Neural progenitor cell (in vitro differentiated cells): ENCODE measurements at regions not wholly inside any gene's neighbourhood (a gene's known extent, or its start where the extent isn't known, plus 50 kb on each side); places are given as distances from the start of the nearest gene placed in this dataset.

ENCODE experiments used
- DNase-seq: peaks from one replicate; pipeline ENCODE4 v3.0.0-alpha.2; 2016; ENCODE audit warnings: low spot score
- H2AFZ ChIP-seq: fragments of 200-600 bp; sonication (generic); replicated peaks from 2 replicates; pipeline ENCODE4 v1.6.1; 2016; ENCODE audit warnings: antibody characterized with exemption
- H3F3A ChIP-seq: fragments of 200-600 bp; sonication (generic); 2 replicates; pipeline ENCODE4 v1.6.1; 2016; ENCODE audit warnings: antibody characterized with exemption, low read depth
- H3K27ac ChIP-seq: fragments of 200-600 bp; sonication (generic); 2 replicates; pipeline ENCODE4 v1.5.1; 2016; ENCODE audit warnings: mild to moderate bottlenecking
- H3K27me3 ChIP-seq: fragments of 200-600 bp; sonication (generic); 2 replicates; pipeline ENCODE4 v1.6.1; 2016; ENCODE audit warnings: mild to moderate bottlenecking, moderate library complexity
- H3K36me3 ChIP-seq: fragments of 200-600 bp; sonication (generic); 2 replicates; pipeline ENCODE4 v1.5.1; 2016
- H3K4me1 ChIP-seq: fragments of 200-600 bp; sonication (generic); 2 replicates; pipeline ENCODE4 v1.6.1; 2016; ENCODE audit warnings: mixed run types
- H3K4me2 ChIP-seq: fragments of 200-600 bp; sonication (generic); 2 replicates; pipeline ENCODE4 v1.6.1; 2016
- H3K4me3 ChIP-seq: fragments of 200-600 bp; sonication (generic); 2 replicates; pipeline ENCODE4 v1.5.1; 2016
- H3K79me2 ChIP-seq: fragments of 200-600 bp; sonication (generic); 2 replicates; pipeline ENCODE4 v1.6.1; 2016; ENCODE audit warnings: low read depth
- H3K9ac ChIP-seq: fragments of 200-600 bp; sonication (generic); 2 replicates; pipeline ENCODE4 v1.6.1; 2016
- H3K9me3 ChIP-seq: fragments of 200-600 bp; sonication (generic); 2 replicates; pipeline ENCODE4 v1.5.1; 2016; ENCODE audit warnings: low read depth
- H4K20me1 ChIP-seq: fragments of 200-600 bp; sonication (generic); 2 replicates; pipeline ENCODE4 v1.6.1; 2016; ENCODE audit warnings: low read depth
- H3K27ac Mint-ChIP-seq: 3 replicates; pipeline ENCODE4 v1.8.0; 2021; ENCODE audit warnings: mixed read lengths
- H3K27me3 Mint-ChIP-seq: 2 replicates; pipeline ENCODE4 v1.8.0; 2022; ENCODE audit warnings: low read depth, mild to moderate bottlenecking, inconsistent platforms, moderate library complexity, mixed read lengths; ENCODE audit not compliant: insufficient read depth
- H3K36me3 Mint-ChIP-seq: 3 replicates; pipeline ENCODE4 v1.8.0; 2021; ENCODE audit warnings: mixed read lengths
- H3K4me1 Mint-ChIP-seq: 3 replicates; pipeline ENCODE4 v1.8.0; 2021; ENCODE audit warnings: mixed read lengths
- H3K4me3 Mint-ChIP-seq: 3 replicates; pipeline ENCODE4 v1.8.0; 2021; ENCODE audit warnings: mild to moderate bottlenecking, moderate library complexity, mixed read lengths
- H3K9me3 Mint-ChIP-seq: 3 replicates; pipeline ENCODE4 v1.8.0; 2020; ENCODE audit warnings: mixed read lengths
- EZH2 ChIP-seq: fragments of 200-600 bp; sonication (generic); IDR thresholded peaks from 2 replicates; pipeline ENCODE4 v1.6.1; 2017; ENCODE audit warnings: antibody characterized with exemption, mild to moderate bottlenecking, moderate library complexity
- EZH2phosphoT487 ChIP-seq: fragments of 200-600 bp; sonication (generic); IDR thresholded peaks from 2 replicates; pipeline ENCODE4 v1.6.1; 2017; ENCODE audit warnings: antibody characterized with exemption
- TF ChIP-seq, protein P1 (sequence below): fragments of 200-600 bp; sonication (generic); IDR thresholded peaks from 2 replicates; pipeline ENCODE4 v1.5.1; 2017; ENCODE audit warnings: antibody characterized with exemption, mild to moderate bottlenecking

DNA sequence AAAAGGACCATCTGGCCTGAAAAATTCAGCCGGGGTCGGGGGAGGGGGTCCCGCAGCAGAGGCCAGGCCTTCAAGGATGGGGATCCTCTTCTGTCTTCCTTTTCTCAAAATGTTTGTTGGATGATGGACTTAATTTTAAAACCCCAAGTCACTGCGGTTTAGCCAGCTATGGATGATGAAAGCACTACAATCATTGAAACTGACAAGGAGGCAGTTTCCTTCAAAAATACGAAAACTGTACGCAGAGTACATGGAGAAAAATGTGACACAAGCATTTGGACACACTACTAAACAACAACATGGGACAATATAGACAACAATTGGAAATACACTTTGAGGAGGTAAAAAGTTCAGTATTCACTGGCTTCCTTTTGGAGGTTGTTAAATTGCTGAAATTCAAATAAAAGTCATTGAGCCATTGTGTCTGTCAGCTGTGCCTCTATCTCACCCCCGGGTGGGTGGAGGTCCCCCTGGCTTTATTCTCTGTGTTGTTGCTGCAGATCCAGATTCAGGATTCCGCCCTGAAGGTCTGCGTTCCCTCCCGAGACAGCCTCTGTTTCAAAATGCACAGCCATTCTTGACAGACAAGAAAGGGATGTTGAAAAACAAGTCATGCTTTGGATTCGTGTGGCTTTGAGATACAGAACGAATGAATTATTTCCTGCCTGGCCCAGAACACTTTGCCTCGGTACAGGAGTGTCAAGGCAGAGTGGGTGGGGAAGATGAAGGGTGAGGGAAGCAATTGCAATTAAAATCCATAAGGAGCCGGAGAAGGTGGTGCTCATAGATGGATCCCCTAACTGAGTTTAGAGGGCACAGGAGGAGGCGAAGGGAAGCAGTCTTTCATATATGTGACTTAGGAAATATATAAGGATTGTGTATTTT is 118.2 kb downstream of the TTLL2 start:
- Histone ChIP-seq H3K4me1 (peaks cover 63% of the 10 kb centered on the region), H3K79me2 (peaks cover 27% of the 10 kb centered on the region), H3K27ac (peak overlapping the region; percentile 100), H3F3A (peaks cover 52% of the 10 kb centered on the region), H3K9ac (peak overlapping the region; percentile 6), H3K4me3 (no peak overlapping the region), H2AFZ (no peak overlapping the region), H3K4me2 (peak overlapping the region; percentile 67), H4K20me1 (no peaks in the 10 kb centered on the region), H3K36me3 (peaks cover 5% of the 10 kb centered on the region), H3K27me3 (no peaks in the 10 kb centered on the region), H3K9me3 (no peaks in the 10 kb centered on the region)
- TF ChIP-seq EZH2phosphoT487 (no peak), EZH2 (no peak)
- TF ChIP-seq, protein P1, sequence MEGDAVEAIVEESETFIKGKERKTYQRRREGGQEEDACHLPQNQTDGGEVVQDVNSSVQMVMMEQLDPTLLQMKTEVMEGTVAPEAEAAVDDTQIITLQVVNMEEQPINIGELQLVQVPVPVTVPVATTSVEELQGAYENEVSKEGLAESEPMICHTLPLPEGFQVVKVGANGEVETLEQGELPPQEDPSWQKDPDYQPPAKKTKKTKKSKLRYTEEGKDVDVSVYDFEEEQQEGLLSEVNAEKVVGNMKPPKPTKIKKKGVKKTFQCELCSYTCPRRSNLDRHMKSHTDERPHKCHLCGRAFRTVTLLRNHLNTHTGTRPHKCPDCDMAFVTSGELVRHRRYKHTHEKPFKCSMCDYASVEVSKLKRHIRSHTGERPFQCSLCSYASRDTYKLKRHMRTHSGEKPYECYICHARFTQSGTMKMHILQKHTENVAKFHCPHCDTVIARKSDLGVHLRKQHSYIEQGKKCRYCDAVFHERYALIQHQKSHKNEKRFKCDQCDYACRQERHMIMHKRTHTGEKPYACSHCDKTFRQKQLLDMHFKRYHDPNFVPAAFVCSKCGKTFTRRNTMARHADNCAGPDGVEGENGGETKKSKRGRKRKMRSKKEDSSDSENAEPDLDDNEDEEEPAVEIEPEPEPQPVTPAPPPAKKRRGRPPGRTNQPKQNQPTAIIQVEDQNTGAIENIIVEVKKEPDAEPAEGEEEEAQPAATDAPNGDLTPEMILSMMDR: no peak
- DNase-seq: peak; percentile 55
- Mint-ChIP-seq H3K27me3 (peaks cover 3% of the 10 kb centered on the region), H3K9me3 (peaks cover 17% of the 10 kb centered on the region), H3K4me3 (peak overlapping the region; percentile 58), H3K4me1 (peaks cover 65% of the 10 kb centered on the region), H3K27ac (peak overlapping the region; percentile 99), H3K36me3 (peaks cover 5% of the 10 kb centered on the region)

DNA sequence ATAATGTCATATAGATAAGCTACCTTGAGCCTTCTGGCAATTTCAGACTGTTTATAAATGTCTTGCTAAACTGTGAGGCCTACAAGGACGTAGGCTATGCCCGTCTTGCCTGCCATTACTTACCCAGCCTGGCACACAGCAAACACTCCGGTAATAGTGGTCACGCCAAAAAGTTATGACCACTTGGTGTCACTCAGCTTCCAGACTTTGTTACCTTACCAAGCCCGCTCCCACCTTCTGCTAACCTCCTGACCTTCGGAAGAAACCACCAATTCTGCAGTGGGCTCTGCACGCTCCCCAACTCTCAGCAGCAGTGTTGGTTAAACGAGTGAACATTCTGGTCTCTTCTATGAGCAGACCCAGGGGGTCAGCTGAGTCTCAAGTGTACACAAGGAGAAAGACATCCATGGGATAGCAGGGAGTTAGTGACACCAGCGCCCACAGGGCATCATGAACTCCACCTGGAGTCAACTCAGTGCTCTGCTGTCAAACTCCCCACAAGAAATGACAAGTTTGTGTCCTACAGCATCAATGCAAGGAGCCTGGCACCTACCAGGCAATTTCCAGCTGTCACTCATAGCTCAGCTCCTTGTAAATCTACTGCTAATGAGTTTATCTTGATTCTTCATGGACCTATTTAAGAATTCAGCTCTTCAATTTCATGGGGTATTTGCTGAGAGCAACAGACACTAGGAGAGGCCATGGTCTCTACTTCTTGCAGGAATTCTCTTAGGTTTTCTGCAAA is 119.9 kb downstream of the TTLL2 start:
- Histone ChIP-seq H3K4me2 (no peak overlapping the region), H3K4me1 (peaks cover 55% of the 10 kb centered on the region), H4K20me1 (no peaks in the 10 kb centered on the region), H3K36me3 (no peaks in the 10 kb centered on the region), H3K9ac (no peak overlapping the region), H3F3A (peaks cover 50% of the 10 kb centered on the region), H3K4me3 (no peak overlapping the region), H3K79me2 (peaks cover 9% of the 10 kb centered on the region), H3K9me3 (no peaks in the 10 kb centered on the region), H2AFZ (no peak overlapping the region), H3K27ac (peak overlapping the region; percentile 100), H3K27me3 (no peaks in the 10 kb centered on the region)
- Mint-ChIP-seq H3K36me3 (no peaks in the 10 kb centered on the region), H3K27me3 (peaks cover 3% of the 10 kb centered on the region), H3K4me1 (peaks cover 64% of the 10 kb centered on the region), H3K9me3 (peaks cover 11% of the 10 kb centered on the region), H3K27ac (peak overlapping the region; percentile 93), H3K4me3 (no peak overlapping the region)
- no peak for DNase-seq
- no peak for TF ChIP-seq EZH2phosphoT487
- TF ChIP-seq, protein P1: no peak
- no peak for TF ChIP-seq EZH2

DNA sequence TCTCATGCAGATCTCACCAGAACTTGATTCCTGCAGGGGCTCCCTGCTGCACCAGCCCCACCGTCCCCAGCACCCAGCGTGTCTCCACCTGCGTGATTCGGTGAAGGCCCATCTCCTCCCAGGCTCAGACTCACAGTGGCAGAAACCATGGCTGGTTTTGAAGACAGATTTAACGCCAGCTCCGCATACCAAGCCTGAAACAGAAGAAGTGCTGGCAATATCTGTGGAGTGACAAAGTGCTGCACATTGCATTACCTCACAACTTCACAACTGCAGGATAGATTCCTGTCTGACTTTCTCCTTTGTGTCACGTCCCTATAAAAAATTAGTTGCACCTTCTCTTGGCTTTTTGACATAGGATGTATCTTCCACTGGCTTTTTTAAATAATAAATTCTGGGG is 120.7 kb downstream of the TTLL2 start:
- Histone ChIP-seq H3K9ac (no peak overlapping the region), H3K4me3 (no peak overlapping the region), H3K36me3 (no peaks in the 10 kb centered on the region), H3K27me3 (no peaks in the 10 kb centered on the region), H3K27ac (no peak overlapping the region), H3K79me2 (peaks cover 2% of the 10 kb centered on the region), H2AFZ (no peak overlapping the region), H4K20me1 (no peaks in the 10 kb centered on the region), H3F3A (peaks cover 42% of the 10 kb centered on the region), H3K9me3 (no peaks in the 10 kb centered on the region), H3K4me2 (peak overlapping the region; percentile 13), H3K4me1 (peaks cover 48% of the 10 kb centered on the region)
- Mint-ChIP-seq H3K4me1 (peaks cover 66% of the 10 kb centered on the region), H3K36me3 (no peaks in the 10 kb centered on the region), H3K27me3 (peaks cover 3% of the 10 kb centered on the region), H3K9me3 (peaks cover 11% of the 10 kb centered on the region), H3K4me3 (no peak overlapping the region), H3K27ac (peak overlapping the region; percentile 86)
- no peak for TF ChIP-seq EZH2phosphoT487
- TF ChIP-seq EZH2: no peak
- TF ChIP-seq, protein P1: no peak
- no peak for DNase-seq
